DMS114 treated with DMSO at 0.1 percent for 48 hours (cell line): ENCODE measurements at regions not wholly inside any gene's neighbourhood (a gene's known extent, or its start where the extent isn't known, plus 50 kb on each side); places are given as distances from the start of the nearest gene placed in this dataset.

Experiments used
- DNase-seq: peaks from one replicate; lab custom pipeline; 2025; ENCODE audit not compliant: unreplicated experiment; lab: John Stamatoyannopoulos, UW

DNA sequence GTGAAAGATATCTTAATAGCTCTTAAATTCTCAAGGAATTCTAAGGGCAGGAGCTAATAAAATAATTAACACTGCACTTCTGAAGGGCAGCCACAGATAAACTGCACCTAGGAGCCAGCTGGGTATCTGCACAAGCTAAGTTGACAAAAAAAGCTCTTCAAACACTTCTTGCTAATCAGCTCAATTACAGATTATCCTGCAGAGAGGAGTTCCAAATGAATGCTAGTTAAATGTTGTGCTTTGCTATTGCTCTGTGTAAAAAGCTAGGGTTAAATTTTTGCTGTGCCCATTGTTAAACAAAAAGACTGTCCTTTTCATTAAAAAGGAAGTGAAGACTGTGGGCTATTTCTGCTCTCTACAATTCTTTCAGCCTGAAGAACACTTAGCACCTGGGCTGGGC lies 158.5 kb upstream of the SHISA6 start:
- no peak for DNase-seq

DNA sequence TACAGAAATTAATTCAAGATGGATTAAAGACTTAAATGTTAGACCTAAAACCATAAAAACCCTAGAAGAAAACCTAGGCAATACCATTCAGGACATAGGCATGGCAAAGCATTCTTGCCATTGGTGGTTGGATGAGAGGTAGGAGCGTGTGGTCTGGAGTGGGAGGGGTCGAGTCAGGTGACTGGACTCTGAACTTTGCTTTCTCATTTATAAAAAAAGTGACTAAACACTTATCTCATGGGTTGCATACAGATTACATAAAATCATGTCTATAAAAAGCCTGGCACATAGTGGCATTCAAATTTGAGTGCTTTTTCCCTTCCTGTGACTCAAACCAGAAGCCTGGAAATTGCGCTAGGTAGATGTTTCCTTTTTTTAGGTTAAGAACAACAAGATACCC lies 159.7 kb upstream of the SHISA6 start:
- no peak for DNase-seq

DNA sequence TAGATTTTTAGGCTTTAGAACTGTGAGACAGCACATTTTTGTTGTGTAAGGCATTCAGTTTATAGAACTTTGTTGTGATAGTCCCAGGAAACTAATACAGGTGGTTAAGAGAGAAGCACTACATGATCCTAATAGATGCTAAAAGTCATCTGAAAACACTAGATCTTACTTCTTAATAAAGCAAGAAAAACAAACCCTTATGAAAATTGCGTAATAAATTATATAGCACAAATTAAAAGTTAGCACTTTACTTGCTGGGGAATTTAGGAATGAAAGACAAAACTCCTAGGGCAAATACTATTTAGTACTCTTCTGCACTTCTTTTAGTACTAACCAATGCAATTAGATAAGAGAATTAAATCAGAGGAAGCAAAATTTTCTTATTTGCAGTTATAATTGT lies 163.3 kb upstream of the SHISA6 start:
- DNase-seq: no peak

DNA sequence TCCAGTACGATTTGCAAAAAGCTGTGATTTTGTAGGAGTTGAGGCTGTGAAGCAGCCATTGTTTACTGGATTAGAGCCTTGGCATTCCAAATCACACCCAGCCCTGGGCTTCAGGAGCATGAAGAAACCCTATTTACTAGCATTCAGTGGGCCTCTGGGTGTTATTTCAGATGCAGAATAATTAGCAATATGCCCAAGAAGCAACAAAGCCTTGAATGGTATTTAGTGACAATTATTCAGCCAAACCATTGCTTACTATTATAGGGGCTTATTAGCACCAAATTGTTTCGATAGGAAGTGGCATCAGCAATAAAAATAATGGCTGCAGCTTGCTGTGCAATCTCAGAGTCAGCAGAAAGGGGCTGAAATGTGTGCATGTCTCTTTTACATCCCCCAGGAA lies 166.6 kb upstream of the SHISA6 start:
- DNase-seq: no peak

DNA sequence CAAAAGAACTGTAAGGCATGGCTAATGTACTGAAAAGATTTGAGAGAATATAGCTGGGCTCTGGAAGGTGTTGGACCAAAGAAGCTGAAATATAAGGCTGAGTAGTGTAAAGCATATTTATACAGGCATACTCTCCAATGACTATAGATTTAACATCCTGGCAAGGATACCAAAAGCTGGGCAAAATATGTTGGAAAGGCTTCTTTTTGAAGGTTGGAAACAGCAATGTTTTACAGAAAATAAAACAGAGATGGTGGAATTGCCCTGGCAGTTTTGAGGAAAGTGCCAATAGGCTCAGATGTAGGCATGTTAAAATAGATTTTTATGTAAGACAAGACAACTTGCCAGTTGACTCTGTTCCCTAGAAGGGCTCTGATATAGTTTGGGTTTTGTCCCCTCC lies 184.1 kb upstream of the SHISA6 start:
- no peak for DNase-seq

DNA sequence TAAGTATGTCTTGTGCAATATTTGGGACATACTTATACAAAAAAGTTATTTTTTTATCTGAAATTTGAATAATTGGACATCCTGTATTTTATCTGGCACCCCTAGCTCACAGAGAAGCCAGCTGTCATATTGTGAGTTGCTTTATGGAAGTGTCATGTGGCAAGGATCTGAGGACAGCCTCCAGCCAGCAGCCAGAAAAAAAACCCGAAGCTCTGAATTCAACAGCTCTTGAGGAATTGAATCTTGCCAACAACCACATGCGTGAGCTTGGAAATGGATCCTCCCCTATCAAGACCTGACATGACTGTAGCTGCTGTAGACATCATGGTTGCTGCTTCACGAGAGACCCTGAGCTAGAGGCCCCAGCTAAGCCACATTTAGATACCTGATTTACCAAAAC lies 187.2 kb upstream of the SHISA6 start:
- DNase-seq: no peak

DNA sequence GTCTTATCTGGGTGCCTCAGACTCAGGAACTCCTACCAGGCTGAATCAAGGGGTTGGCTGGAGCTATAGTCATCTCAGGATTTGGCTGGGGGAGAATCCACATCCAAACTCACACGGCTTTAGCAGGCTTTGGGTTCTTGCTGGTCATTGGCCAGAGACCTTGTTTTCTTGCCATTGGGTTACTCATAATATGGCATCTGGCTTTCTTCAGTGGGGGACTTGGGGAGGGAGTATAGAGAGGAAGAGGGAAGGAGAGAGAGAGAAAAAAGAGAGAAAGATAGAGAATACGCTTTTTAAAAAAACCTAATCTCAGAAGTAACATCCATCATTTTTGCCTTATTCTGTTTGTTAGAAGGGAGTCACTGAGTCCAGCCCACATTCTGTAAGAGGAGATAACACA lies 191.5 kb upstream of the SHISA6 start:
- no peak for DNase-seq

DNA sequence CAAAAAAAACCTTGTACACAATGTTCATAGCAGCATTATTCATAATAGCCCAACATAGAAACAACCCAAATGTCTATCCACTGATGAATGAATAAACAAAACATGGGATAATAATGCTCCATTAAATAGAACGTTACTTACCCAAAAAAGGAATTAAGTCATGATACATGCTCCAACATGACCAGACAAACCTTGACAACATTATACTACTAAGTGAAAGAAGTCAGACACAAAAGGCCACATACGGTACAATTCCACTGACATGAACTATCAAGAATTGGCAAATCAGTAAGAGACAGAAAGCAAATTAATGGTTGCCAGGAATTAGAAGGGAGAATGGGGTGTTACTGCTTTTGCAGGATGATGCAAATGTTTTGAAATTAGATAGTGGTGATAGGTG lies 193.8 kb upstream of the SHISA6 start:
- no peak for DNase-seq

DNA sequence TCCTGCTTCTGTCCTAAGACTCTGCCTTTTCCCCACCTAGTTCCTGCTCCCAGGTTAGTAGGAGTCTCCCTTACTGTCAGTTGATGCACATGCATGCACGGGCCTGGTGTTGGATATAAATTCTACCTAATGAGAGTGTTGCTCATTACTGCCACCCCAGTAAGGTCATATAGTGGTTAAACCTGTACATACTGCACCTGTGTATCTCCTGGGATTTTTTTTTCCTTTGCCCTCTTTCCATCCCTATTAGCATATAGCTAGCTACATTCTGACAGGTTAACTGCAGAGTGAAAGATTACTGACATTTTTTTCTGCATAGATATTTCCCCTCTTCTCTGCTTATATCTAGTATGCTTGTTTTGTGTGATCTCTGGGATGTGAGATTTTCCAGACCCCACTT lies 201.5 kb upstream of the PIRT start:
- no peak for DNase-seq

DNA sequence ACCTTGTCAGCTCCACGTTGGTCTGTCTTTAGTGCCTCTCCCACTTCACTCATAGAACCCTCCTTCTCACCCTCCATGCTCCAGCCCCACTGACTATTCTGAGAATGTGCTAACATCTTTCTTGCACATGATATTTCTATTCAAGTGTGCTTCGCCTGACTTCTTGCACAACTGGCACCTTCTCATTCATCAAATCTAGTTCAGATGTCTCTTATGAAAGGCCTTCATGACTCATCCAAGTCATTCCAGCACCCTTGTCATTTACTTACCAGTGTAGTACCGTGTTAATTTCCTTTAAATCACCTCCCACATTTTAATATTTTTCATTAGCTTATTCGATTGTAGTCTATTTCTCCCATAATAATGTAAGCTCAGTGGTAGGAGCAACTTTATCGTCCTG lies 197.8 kb upstream of the PIRT start:
- no peak for DNase-seq

DNA sequence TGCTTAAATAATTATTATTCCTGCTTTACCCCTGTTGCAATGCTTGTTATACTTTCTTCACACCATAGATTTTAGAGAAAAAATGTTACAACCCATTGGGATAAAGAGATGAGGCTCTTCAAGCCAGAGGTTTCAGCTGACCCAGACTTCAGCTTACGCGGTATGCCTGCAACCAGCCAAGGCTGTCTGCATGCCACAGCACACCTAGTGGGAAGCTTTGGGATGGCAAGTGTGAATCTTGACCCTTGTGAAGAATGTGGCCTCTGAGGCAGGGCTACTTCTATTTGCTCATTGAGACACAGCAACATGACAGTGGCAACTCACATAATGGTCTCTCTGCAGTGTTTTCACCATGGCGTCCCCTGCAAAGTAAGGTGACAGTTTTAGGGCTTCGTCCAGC lies 193.9 kb upstream of the PIRT start:
- no peak for DNase-seq

DNA sequence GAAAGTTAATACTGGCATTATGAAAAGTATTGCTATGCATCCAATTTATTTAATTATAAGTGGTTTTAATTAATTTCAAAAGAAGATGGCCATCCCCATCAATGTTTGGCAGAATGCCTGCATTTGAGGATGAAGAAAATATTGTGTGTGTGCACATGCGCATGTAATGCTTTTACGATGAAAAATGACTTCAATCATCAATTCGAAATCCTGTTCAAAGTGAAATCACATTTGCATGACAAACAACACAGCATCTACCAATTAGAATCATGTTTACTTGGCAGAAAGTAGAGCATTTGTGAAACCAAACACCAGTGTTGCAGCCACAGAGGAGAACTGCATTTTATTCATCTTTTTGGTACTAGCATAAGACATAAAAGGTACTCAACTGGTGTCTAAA lies 191.9 kb upstream of the PIRT start:
- DNase-seq: no peak

DNA sequence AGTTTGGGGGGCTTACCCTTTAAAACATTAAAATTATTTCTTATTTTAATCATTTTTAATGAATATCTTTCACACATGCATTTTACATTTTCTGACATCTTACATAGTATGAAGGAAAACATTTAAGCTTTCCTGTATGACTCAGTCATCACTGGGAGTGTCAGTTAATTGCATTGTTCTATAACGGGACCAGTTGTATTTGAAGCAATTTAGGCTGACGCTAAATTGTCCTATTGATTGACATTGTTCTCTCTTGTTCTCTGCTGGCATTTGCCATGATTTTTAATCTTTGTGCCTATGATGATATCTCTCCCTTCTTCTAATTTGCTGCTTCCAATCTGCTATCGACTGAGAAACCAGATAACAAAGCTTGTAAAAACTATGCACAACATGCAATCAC lies 190.5 kb upstream of the PIRT start:
- DNase-seq: no peak

DNA sequence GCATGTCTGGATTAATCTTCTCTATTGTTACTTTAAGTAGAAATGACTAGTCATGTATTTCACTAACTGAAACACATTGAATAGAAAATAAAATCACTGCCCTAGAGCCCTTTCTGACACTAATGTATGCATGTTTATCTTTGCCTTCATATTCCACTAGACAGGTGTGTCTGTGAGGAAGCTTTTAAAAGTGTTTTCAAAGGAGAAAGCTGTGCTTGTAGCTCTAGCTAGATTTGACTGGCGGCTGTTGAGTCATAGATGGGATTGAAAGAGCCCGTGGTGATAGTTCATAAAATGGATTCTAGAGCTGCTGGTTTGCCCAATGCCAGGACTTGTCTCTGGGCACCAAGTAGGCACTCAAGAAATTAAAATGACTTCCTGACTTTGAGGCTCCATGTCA lies 189.0 kb upstream of the PIRT start:
- no peak for DNase-seq

DNA sequence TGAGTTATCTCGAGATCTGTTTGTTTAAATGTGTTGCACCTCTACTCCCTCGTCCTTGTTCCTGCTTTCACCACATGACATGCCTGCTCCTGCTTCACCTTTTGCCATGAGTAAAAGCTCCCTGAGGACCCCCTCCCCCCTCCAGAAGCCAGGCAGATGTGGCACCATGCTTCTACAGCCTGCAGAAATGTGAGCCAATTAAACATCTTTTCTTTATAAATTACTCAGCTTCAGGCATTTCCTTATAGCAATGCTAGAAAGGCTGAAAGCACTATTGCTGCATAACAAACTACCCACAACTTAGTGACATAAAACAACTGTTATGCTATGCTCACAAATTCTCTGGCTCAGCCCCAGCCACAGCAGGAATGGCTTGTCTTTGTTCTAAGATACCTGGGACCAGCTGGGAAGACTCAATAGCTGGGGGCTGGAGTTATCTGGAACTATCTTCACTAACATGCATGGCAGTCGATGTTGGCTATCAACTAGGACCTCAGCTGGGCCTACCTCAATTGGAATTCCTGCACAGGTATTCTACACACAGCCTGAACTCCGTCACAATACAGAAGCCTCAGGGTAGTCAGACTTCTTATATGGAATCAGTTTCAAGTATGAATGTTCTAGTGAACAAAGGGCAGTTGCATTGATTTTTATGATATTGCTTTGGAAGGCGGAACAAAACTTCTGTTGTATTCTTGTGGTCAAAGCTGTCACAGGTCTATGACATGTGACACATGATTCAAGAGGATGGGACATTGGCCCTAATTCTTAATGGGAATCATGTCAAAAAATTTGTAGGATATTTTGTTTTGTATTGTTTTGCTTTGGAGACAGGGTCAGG lies 186.0 kb upstream of the PIRT start:
- DNase-seq: no peak

DNA sequence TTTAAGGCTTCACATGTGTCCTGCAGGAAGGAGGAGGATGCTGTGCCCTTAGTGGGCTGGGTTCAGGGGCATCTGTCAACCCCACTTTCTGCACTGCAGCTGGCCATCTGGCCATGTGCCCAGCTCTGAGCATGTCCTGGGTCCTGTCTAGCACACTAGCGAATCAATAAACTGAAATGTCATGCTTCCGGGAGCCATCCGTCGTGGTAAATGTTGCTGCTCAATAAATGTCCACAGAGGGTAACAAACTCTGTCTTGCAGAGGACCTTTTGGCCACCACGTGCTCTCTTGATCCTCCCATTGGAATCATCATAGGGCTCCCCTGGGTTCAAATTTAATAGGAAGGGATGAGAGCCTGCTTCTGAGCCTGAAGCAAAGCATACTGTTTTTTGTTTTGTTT lies 168.6 kb upstream of the PIRT start:
- DNase-seq: no peak

DNA sequence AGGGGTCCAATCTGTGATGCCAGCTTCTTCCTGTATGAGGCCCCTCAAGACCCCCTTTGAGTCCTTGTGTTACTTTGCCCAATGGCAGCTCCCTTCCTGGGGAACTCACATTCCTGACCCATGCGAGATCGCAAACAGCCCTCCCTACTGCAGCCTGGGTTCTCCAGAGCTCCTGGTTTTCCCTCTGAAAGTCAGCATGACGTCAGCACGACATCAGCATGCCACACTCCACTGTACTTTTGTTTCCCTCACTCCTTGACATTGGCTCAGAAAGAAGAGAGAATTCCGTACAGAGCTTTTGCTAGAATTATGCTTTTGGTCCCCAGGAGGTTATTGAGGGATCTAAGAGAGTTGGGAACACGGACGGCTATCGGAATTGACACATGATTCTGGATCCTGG lies 168.1 kb upstream of the PIRT start:
- no peak for DNase-seq

DNA sequence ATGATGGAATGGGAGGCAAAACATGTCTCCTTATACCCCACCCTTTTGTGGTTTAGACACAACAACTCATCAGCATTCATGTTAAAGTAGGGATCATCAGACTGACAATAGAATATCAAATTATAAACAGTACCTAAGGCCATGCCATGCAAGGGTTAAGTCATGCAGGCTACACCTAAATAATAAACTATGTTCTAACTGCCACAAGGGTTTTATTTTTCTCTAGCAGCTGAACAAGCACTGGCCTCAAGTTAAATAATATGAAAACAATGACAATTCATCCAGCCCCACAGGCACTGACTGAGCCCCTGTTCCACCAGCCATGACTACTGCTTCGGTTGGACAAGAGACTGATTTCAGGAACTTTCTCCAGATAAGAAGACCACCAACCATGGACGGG lies 164.5 kb upstream of the PIRT start:
- no peak for DNase-seq

DNA sequence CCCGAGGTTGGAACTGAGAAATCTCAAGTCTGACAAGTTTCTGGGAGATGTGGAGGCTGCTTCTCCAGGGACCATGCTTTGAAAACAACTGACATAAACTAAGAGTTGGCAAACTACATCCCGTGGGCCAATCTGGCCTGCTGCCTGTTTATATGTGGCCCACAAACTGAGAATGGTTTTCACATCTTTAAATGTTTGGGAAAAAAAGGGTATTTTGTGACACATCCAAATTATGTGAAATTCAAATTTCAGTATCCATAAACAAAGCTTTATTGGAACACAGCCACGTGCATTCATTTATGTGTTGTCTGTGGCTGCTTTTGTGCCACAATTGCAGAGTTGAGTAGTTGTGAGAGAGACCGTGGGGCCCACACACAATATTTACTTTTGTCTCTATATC lies 163.8 kb upstream of the PIRT start:
- no peak for DNase-seq

DNA sequence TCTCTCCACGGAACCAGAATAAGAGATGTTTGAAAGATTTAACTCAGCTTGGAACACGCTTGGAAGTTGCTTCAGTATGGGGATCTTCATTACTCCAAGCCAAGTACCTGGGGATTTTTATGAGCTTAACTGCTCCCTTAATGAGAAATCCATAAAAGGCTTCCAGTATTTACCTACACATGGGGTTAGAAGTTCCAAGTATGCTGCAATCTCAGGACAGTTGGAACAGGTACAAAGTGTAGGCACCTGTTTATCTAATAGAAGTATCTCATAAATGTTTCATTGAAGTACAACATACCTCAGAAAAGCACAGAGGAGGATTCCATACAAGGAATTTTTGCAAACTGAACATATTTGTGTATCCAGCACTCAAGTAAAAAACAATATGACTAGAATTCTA lies 161.6 kb upstream of the PIRT start:
- no peak for DNase-seq

DNA sequence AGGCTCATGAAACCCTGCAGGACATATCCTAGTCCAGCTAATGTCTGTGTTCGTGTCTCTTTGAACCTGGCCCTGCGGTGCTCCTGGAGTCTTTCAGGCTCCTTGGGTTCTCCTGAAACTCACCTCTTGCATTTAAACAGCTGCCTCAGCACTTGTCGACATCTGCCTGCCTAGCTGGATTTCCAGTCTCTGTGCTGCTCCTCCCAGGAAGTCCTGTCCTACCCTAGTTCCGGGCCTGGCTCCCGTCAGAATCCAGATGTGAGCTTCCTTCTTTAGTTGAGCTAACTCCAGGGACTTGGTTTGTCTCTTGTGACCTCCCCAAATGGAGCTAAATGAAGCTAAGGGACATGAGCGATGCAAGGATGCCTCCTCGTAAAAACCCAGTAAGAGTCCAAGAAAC lies 155.2 kb upstream of the PIRT start:
- no peak for DNase-seq

DNA sequence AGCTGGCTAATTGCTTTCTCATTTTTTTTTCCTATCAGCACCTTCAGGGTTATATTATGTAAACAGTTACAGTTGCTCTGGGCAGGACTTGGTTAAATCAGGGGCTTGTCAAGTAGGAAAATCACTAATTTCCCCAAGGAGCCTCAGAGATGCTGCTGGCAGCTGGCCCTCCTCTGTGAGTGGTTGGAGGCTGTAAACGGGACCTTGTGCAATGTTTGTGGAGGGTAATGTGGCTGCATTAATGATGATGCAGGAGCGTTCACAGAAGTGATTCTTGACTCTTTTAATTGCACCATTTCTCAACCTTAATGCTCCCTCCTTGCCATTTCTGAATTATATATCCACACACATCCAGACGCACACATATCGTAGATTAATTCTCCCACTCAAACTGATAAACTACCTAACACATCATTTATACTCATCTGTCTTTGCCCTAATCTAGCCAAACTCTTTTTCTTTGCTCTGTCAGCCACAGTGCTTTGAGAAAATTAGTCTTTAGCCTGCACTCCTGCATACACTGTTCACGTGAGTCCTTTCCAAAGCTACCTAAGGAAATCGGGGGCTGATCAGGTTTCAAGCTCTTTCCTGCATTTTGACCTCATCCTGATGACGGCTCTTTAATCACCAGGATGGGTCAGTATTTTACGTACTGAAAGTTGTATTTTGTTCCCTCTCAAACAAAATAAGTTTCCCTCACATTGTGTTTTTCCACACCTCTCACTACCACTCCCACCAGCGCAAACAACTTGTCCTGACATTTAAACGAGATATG lies 154.4 kb upstream of the PIRT start:
- no peak for DNase-seq

DNA sequence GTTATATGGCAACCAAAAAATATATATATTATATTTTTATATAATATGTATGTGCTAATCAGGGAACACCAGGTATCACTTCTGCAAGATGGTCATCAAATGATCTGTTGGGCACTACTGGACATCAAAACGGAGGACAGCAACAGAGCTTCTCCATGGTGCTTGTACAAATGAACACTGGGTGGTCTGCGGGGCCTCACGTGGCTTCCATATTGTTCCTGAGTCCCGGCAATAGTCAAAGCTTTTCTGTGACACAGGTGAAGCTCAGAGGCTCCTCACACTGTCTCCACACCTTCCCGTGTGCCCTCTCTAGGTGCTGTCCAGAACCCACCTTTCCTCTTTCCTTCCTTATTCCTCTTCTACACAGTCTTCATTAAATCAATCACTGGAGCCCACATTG lies 149.9 kb upstream of the PIRT start:
- DNase-seq: no peak
